ENCODE measurements at regions not wholly inside any gene's neighbourhood (a gene's known extent, or its start where the extent isn't known, plus 50 kb on each side); places are given as distances from the start of the nearest gene placed in this dataset.

DNA sequence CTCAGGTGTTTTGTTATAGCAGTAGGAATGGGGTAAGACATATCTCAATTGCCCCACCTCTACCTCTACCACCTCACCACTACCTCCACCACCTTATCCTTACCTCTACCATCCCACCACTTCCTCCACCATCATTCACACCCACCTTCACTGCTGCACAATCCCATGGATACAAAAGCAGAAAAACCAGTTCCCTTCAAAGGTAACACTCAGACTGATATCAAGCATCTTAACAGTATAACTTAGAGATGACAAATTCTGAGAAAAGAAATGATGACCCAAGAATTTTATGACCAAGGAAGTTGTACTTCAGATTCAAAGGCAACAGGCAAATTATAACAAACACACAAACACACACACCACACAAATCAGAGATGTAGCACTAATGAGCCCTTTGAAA is 189.4 kb downstream of the NUAK1 start:
- TF ChIP-seq POLR2A (IDR thresholded peaks at IDR 0.05; ENCODE audit: low read length) = no peak
- TF ChIP-seq GATA1 (IDR thresholded peaks at IDR 0.05; ENCODE audit: low read depth, low read length) = no peak

All from erythroblast (primary cell).